NOMO-1 treated with DMSO at 0.1 percent for 48 hours (cell line): ENCODE measurements at regions not wholly inside any gene's neighbourhood (a gene's known extent, or its start where the extent isn't known, plus 50 kb on each side); places are given as distances from the start of the nearest gene placed in this dataset.
A peak's percentile ranks its signal among the peaks of the same experiment; 100 is the strongest.

ENCODE experiments used
- DNase-seq: peaks from one replicate; lab custom pipeline; 2025; ENCODE audit not compliant: unreplicated experiment; lab: John Stamatoyannopoulos, UW

- no peak for DNase-seq
Measured at GRCh38 chr17:73921306-73921705, 277.1 kb upstream of the SDK2 start.

DNA sequence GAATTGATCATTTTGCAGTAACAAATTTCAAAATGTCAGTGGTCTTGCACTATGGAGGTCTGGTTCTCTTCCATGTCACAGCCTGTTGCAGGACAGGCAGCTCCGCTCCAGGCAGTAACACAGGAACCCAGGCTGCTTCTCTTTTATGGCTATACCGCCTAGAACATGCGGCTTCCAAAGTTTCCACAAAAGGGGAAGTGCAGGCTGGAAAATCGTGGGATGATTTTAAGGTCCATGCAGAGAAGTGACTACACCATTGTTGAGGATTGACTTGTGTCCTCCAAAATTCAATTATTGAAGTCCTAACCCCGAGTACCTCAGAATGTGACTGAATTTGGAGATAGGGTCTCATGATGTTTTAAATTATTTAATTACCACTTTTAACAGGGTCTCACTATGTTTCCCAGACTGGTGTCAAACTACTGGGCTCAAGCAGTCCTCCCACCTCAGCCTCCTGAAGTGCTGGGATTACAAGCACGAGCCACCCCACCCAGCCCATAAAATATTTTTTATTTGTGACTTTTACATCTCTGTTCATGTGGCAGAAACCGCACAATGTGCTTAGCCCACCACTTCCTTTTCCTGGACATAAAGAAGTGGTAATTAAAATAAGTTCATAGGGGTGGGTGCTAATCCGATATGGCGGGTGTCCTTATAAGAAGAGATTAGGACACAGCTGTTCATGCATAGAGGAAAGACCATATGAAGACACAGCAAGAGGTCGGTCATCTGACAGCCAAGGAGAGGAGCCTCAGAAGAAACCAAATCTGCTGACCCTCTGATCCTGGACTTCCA, 279.2 kb upstream of the RPL38 start:
- peak; percentile 7 for DNase-seq

DNA sequence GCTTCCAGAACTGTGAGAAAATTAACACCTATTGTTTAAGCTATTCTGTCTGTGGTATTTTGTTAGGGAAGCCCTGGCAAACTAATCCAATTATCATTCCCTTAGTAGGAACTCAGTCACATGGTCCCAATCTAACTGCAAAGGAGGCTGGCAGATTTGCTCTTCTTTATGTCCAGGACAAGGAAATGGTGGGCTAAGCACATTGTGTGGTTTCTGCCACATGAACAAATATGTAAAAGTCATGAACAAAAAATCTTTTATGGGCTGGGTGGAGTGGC, 278.6 kb upstream of the RPL38 start:
- DNase-seq: no peak

DNA sequence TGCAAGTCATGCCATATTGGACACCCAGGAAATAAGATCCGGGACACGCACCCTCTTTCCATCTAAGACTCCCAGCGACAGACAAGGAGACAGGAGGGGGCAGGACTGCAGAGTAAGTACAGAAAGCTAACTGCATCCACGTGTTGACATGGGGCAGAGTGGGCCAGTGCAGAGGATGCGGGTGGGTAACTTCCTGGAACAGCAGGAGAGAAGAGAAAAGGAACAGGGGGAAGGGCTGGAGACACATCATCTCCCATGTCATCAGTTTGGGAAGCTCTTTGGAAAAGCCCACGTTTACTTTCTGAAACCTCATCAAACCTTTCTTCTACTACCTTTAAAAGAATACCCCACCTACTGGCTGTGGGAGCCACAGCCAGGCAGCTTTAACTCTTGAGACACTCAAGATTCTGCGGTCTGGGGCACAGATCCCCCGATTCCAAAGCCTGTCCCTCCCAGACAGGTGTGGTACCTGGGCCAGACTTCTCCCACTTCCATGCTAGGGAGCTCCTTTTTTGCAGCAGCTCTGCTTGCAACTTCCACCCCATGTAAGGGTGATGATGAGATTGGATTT, 273.5 kb upstream of the RPL38 start:
- no peak for DNase-seq

DNA sequence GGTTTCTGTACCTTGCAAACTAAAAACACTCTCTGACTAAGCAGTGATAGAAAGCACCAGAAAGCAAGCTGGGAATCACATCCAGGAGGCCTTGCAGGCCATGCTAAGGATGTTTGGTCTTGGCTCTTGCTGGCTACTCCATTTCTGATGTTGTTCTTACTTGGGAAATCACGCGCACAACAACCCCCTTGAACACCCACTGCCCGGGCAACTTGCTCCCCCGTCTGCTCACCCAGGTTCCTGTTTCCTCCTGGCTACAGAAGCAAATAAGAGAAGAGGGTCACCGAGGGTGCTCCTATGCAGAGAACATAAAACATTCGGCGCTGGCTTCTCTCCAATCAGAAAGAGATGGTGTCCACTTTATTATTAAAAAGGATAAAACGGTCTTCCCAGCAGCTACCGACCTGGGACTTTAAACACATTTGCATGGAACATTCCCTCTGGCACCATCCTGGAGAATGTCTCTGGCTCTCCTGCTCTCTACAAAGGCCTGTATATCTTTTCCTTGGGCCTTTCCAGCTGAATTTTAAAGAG, 271.2 kb upstream of the RPL38 start:
- no peak for DNase-seq

DNA sequence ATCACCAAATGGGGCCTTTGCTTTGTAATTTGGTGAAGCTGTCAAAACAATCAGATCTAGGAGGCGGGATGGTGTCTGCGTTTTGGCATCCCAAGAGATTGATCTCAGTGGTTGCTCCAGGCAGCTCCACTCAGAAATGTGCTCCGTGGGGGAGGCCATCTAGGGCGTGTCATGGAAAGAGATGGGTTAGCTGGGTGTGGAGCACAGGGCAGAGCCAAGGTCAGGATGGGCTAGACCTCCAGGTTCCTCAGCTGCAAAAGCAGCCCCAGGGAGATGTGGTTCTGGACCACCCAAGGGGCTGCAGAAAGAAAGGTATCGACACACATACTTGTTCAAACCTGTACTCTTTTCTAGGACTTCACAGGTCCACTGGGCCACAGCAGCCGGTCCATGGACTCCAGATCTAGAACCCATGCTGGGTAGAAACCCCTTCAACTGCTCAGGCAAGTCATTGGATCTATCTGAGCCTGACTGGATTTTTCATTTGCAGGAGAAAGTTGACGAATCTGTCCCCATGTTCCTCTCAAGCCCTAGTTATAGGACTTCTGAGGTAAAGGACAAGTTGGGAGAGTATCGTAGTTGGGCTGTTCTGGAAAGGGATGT, 270.2 kb upstream of the RPL38 start:
- no peak for DNase-seq

- no peak for DNase-seq
Measured at GRCh38 chr17:73933871-73934270, 269.6 kb upstream of the RPL38 start.

GRCh38 chr17:73934696-73935095, 268.8 kb upstream of the RPL38 start:
- no peak for DNase-seq

DNA sequence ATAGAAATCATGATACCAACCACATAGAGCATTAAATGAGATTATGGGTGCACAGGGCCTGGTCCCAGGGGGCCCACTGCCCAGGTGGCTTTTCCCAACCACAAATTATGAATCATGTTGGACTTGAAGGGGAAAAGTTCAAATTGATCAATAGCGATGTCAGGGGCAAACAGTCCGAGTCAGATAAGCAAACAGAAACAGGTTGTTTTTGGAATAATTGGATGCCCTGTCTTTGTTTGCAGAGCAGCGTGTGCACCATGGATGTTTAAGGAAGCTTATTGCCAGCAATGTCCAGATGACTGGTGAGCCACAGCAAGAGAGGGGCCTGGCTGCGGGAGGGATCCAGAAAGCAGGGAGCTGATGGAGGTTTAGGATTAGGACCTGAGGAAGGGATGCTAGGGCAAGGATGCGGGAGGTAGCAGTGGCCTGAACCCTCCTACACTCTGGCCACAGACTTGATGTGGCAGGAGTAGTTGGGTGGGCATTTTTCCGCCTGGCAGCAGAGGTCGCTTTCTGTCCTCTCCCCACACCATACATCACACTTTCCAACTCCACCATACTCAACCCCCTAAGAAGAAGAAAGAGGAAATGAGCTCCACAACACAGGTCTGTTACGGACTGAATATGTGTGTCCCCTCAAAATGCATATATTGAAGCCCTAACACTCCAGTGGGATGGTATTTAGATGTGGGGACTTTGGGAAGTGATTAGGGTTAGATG, 266.4 kb upstream of the RPL38 start:
- peak; percentile 54 for DNase-seq

DNA sequence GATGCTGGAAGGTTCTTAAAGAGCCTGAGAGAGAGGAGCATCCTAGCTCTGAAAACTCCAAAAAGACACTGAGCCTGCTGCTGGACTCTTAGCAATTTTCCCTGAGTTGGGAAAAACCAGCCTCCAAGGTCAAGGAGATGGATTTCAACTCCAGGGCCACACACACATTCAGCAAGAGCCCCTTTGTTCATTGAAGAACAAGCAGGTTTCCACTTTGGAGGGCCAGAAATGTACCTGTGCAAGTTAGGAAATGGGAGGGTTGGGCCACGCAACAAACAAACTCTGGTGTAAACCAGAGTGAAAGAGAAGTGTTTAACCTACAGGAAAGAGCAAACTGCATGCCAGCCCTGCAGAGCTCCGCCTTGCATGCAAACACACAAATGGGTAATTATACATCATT, 264.8 kb upstream of the RPL38 start:
- no peak for DNase-seq

DNA sequence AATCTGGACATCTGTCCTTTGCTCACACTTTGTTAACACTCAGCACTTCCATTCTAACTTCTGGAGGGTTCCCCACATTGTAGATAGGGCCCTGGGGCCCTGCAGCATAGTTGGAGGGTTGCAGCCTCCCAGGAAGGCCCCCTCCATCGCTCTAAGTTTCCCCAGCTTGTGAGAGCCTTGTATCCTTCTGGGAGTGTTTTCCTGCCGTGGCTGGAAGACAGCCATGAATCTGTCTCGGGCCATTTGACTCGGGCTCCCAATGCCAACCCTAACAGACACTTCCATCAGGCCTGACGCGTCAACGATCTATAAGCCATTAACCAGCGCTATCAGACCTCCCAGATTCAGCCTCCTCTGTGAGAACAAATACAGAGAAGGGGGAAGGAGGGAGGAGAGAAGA, 263.7 kb upstream of the RPL38 start:
- no peak for DNase-seq

- no peak for DNase-seq
Measured at GRCh38 chr17:73940511-73940910, 263.0 kb upstream of the RPL38 start.

DNA sequence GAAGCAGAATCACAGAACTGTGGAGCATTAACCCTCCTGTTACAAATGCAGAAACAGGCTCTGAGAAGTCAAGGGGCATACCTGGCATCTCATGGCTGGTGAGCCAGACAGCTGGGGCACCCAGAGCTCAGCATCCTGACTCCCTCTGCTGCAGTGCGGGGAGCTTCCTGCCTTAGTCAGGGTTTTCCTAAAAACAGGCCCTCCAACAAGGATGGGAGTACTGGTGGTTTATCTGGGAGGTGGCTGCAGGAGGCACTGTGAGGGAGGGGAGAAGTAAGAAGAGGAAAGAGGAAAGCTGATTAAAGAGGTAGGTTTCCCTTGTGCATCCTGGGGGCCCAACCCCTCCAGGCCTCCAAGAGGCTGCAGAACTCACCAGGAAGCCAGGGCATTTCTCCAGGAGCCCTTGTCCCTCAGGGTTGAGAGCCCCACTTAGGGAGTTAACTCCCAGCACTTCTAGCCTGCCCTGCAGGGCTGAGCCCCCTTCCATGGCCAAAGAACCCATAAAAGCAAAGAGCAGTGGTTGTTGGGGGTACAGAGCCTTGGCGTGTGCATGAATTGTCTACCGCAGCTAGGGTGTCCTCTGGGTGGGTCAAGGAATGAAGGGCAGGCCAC, 261.5 kb upstream of the RPL38 start:
- no peak for DNase-seq

DNA sequence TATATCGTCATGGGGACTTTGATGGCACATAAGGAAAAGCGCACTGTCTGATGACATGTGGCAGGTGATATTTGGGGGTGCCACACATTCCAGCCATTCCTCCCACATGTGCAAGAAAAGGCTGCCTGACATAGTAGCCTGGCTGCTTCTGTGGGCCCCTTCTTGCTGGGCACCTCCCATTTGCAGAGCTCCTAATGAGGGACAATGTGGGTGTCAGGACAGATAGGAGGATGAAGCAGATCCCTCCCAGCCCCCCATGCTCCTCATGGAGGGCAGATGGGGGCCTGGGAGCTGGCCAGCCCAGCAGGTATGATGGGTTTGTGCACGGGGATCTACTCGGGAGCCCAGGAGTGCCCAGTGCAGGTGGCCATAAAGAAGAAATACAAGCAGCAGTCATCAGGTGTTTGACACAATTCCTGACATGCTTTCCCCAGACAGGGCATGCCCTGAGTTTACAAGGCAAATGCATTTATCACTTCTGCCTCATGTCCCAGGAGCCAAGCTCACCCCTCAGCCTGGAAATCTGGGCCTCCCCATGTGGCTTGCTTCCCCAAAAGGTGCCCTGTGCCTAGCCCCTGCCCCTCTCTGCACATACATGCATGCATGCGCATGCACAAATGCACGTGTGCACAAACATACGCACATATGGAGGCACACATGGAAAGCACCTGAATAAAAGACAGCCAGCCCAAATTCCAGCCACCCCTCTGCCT, 260.6 kb upstream of the RPL38 start:
- no peak for DNase-seq

- DNase-seq: no peak
Measured at GRCh38 chr17:73943416-73944110, 259.9 kb upstream of the RPL38 start.

GRCh38 chr17:73944366-73944765, 259.1 kb upstream of the RPL38 start:
- DNase-seq: no peak

- DNase-seq: no peak
Measured at GRCh38 chr17:73947281-73947965, 256.1 kb upstream of the RPL38 start.

DNA sequence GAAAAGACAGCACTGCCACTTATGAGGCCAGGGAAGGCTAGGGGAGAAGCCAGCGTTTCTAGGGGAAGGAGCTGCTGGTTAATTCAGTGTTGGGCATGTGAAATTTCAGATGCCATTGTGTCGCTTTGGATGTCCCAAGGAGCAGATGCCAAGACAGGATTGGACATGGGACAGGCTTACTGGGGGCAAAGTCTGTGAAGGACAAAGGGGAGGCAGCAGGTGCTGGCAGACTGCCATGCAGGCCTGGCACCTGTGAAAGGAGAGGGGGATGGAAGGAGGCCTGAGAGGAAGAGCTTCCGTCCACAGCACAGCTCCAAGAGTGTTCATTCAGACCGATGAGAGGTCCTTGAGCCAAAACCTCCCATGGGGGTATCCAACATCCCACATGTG, 255.5 kb upstream of the RPL38 start:
- no peak for DNase-seq

DNA sequence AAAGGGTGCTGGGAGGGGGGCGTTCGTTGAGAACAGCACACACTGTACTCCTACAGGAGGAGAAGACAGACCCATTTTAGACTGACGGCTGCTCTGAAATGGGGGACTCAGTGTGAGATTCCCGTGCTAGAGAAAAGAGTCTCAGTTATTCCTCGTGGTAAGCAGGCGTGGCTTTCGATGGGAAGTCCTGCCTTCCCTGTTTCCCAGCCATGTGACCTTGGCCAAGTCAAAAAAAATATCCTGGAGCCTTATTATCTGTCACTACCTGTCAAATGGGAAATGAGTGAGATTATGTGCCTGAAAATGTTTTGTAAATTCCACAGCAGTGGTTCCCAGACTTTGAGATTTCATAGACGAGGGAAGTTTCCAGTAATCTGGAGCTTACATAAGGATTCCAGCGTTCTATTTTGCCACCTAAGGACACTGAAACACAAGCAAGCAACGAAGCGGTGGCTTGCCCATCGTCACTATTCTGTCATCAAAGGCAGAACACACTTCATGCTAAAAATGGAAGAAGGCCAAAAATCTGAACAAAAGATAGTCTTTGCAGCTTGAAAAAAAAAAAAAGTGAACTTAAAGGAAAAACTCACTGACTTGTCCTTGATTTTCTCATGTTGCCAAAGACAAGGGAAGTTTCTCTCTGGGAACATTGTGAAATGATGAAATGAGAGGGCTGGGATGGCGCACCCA, 253.4 kb upstream of the RPL38 start:
- DNase-seq: no peak
